Sigmoid colon (tissue), 4 donors: ENCODE measurements at regions not wholly inside any gene's neighbourhood (a gene's known extent, or its start where the extent isn't known, plus 50 kb on each side); places are given as distances from the start of the nearest gene placed in this dataset.
"Not testable (repeated sequence)": the region's sequence is repeated elsewhere in the genome, so short reads cannot be mapped to it uniquely, and the experiment has no call there.

Source experiments
- EP300 ChIP-seq, 4 donors: sonication (generic); formaldehyde crosslinking; IDR thresholded peaks; one replicate each; pipeline ENCODE4 v1.6.1; 2017; ENCODE audit warnings: antibody characterized with exemption in 4 of 4
- POLR2A ChIP-seq, 2 donors: fragments of 450-650 bp; IDR thresholded peaks; one replicate each; pipeline ENCODE4 v1.6.1; 2016; ENCODE audit warnings: antibody characterized with exemption in 2 of 2, mild to moderate bottlenecking in 2 of 2, moderate library complexity in 2 of 2
- POLR2AphosphoS5 ChIP-seq, 4 donors: sonication (generic); formaldehyde crosslinking; IDR thresholded peaks; one replicate each; pipeline ENCODE4 v1.6.1; 2017; ENCODE audit warnings: antibody characterized with exemption in 4 of 4
- TF ChIP-seq, protein P1 (sequence below), 4 experiments: fragments of 450-650 bp in 3 of 4; fragments of 200-600 bp in 1 of 4; IDR thresholded peaks; one replicate each; pipeline ENCODE4 v1.5.1; 2016 to 2019; ENCODE audit warnings: antibody characterized with exemption in 4 of 4, mild to moderate bottlenecking in 3 of 4, moderate library complexity in 2 of 4

GRCh38 chr7:153969016-153969415 lies 83.2 kb upstream of the DPP6 start:
- TF ChIP-seq, protein P1, sequence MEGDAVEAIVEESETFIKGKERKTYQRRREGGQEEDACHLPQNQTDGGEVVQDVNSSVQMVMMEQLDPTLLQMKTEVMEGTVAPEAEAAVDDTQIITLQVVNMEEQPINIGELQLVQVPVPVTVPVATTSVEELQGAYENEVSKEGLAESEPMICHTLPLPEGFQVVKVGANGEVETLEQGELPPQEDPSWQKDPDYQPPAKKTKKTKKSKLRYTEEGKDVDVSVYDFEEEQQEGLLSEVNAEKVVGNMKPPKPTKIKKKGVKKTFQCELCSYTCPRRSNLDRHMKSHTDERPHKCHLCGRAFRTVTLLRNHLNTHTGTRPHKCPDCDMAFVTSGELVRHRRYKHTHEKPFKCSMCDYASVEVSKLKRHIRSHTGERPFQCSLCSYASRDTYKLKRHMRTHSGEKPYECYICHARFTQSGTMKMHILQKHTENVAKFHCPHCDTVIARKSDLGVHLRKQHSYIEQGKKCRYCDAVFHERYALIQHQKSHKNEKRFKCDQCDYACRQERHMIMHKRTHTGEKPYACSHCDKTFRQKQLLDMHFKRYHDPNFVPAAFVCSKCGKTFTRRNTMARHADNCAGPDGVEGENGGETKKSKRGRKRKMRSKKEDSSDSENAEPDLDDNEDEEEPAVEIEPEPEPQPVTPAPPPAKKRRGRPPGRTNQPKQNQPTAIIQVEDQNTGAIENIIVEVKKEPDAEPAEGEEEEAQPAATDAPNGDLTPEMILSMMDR (IDR thresholded peaks at IDR 0.05): not testable (repeated sequence)
- TF ChIP-seq EP300, POLR2A, POLR2AphosphoS5 (IDR thresholded peaks at IDR 0.05): not testable (repeated sequence)
